T-helper 17 cell (primary cell): ENCODE measurements at regions not wholly inside any gene's neighbourhood (a gene's known extent, or its start where the extent isn't known, plus 50 kb on each side); places are given as distances from the start of the nearest gene placed in this dataset.

ENCODE experiments used
- ATAC-seq: fragments of 150-1000 bp; cut with Tn5 transposase; 2 replicates; pipeline ENCODE4 v1.10.0; 2021; ENCODE audit warnings: mild to moderate bottlenecking, moderate library complexity
- DNase-seq, 3 donors: peaks; one replicate each; pipeline versions ENCODE4 v3.0.0 to v3.0.0-alpha.2; 2020 to 2021
- H3K9me3 ChIP-seq: one replicate; pipeline ENCODE4 v1.7.0; 2013; ENCODE audit warnings: low read length, mild to moderate bottlenecking; ENCODE audit not compliant: control insufficient read depth, poor library complexity, severe bottlenecking
- H3K27ac Mint-ChIP-seq: one replicate; pipeline ENCODE4 v1.8.0; 2022; ENCODE audit warnings: mild to moderate bottlenecking, moderate library complexity, mixed read lengths
- H3K27me3 Mint-ChIP-seq: one replicate; pipeline ENCODE4 v1.8.0; 2022; ENCODE audit warnings: mixed read lengths
- H3K36me3 Mint-ChIP-seq: one replicate; pipeline ENCODE4 v1.8.0; 2022; ENCODE audit warnings: low read depth, mixed read lengths
- H3K4me1 Mint-ChIP-seq: one replicate; pipeline ENCODE4 v1.8.0; 2022; ENCODE audit warnings: mild to moderate bottlenecking, mixed read lengths
- H3K4me3 Mint-ChIP-seq: one replicate; pipeline ENCODE4 v1.8.0; 2022; ENCODE audit warnings: mild to moderate bottlenecking, moderate library complexity, mixed read lengths

DNA sequence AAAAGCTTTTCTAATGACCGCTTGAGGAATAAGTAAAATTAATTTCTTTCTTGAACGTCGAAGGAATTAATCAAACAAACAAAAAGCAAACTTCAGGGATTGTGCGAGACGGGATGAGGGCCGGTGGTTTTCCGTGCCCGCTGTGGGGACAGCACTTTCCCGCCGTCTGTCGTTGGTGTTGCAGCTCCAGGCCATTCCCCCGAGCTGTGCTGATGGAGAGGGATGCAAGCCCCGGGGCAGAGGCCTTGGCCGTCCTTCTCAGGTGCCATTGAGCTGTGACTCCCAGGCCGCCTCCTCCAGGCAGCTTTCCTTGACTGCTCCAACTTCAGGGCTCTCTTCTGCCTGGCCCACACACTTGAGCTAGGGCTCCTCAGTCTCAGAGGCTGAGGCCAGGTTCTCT is 109.0 kb upstream of the C14orf180 start:
- Mint-ChIP-seq H3K4me1 (no peaks in the 10 kb centered on the region), H3K27me3 (peaks cover 38% of the 10 kb centered on the region), H3K4me3 (no peak overlapping the region), H3K36me3 (peaks cover 5% of the 10 kb centered on the region), H3K27ac (no peak overlapping the region)
- no peak for ATAC-seq
- no peak for DNase-seq
- H3K9me3 ChIP-seq: no peaks in the 10 kb centered on the region

DNA sequence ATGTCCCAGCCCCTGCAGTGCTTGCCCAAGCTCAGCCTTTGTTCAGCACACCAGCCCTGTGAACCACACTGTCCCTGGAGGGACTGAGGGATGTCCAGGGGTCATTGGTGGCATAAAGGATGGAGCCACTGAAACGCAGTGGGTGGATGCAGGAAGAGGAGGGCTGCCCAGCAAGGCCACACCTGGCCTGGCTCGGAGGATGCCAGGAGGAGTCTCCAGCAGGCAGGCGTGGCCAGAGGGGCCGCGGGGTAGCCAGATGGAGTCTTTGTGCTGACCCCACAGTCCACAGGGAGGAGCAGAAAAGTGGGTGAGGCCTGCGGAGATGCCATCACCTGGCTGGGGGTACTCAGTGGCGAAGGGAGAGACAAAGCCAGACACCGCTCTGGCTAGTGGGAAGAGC is 108.5 kb upstream of the C14orf180 start:
- Mint-ChIP-seq H3K4me3 (no peak overlapping the region), H3K4me1 (no peaks in the 10 kb centered on the region), H3K27ac (no peak overlapping the region), H3K27me3 (peaks cover 33% of the 10 kb centered on the region), H3K36me3 (peaks cover 5% of the 10 kb centered on the region)
- no peak for ATAC-seq
- DNase-seq: no peak
- no peaks in the 10 kb centered on the region for H3K9me3 ChIP-seq

DNA sequence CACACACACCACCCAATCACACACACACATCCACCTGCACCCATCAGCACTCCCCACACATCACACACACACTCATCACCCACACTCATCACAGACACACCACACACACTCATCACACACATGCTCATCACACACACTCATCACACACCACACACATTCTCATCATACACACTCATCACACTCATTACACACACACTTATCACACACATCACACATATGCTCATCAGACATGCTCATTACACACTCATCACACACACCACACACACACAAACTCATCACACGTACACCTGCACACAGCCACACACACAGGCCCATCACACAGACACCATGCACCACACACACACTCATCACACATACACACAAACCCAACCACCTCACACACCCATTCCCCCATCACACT is 107.5 kb upstream of the C14orf180 start:
- H3K4me1 Mint-ChIP-seq: no peaks in the 10 kb centered on the region
- H3K9me3 ChIP-seq: no peaks in the 10 kb centered on the region
- H3K27ac Mint-ChIP-seq: no peak overlapping the region
- H3K36me3 Mint-ChIP-seq: peaks cover 5% of the 10 kb centered on the region
- ATAC-seq: no peak
- H3K4me3 Mint-ChIP-seq: no peak overlapping the region
- peaks cover 31% of the 10 kb centered on the region for H3K27me3 Mint-ChIP-seq
- DNase-seq: no peak

DNA sequence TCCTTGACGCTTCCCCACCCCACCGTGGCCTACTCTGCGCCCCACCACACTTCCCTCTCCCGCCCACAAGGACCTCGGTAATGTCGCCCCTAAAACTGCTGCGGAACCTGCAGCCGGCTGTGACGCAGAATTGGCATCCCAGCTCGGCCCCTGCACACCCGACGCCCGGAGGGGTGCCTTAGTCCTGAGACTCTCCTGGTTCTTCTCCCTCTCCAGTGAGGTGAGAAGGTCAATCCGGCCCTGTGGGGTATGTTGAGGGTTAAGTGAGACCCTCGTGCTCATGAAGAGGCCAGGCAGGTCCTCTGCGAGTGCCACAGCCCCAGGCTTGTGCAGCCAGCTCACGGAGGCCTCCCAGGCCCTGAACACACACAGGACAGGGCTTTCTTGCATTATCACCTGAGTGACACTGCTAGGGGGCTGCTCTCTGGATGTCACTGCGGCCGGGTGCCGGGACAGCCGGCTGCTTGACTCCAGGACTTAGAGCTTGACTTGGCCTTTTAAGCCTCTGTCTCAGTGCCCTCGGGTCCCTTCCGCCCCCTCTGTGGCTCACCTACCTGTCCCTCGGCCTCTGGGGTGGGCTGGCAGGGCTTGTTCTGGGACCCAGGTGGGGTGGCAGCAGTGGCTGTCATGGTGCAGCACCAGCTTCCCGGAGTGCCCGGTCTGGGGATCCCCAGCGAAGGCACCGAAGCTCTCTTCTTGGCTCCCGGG is 106.9 kb upstream of the C14orf180 start:
- H3K4me1 Mint-ChIP-seq: no peaks in the 10 kb centered on the region
- H3K4me3 Mint-ChIP-seq: no peak overlapping the region
- H3K27me3 Mint-ChIP-seq: peaks cover 31% of the 10 kb centered on the region
- H3K36me3 Mint-ChIP-seq: peaks cover 5% of the 10 kb centered on the region
- no peaks in the 10 kb centered on the region for H3K9me3 ChIP-seq
- DNase-seq (no peak), ATAC-seq (no peak)
- H3K27ac Mint-ChIP-seq: no peak overlapping the region

DNA sequence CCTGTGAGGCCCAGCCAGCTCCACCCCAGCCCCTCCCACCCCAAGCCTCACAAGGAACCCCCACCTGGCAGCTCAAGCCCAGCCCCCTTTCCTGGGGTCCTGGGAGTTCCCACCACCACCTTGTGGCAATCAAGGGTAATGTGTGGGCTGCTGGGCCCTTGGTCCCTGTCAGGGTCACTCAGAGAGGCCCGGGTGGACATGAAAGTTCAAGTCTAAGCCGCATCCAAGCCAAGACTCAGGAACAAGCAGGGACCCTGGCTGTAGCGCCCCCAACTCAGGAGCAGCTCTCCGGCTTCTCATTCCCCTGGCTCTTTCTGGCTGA is 106.4 kb upstream of the C14orf180 start:
- Mint-ChIP-seq H3K27ac (no peak overlapping the region), H3K4me3 (no peak overlapping the region), H3K36me3 (peaks cover 3% of the 10 kb centered on the region), H3K4me1 (no peaks in the 10 kb centered on the region), H3K27me3 (peaks cover 31% of the 10 kb centered on the region)
- DNase-seq (no peak), ATAC-seq (no peak)
- H3K9me3 ChIP-seq: no peaks in the 10 kb centered on the region

DNA sequence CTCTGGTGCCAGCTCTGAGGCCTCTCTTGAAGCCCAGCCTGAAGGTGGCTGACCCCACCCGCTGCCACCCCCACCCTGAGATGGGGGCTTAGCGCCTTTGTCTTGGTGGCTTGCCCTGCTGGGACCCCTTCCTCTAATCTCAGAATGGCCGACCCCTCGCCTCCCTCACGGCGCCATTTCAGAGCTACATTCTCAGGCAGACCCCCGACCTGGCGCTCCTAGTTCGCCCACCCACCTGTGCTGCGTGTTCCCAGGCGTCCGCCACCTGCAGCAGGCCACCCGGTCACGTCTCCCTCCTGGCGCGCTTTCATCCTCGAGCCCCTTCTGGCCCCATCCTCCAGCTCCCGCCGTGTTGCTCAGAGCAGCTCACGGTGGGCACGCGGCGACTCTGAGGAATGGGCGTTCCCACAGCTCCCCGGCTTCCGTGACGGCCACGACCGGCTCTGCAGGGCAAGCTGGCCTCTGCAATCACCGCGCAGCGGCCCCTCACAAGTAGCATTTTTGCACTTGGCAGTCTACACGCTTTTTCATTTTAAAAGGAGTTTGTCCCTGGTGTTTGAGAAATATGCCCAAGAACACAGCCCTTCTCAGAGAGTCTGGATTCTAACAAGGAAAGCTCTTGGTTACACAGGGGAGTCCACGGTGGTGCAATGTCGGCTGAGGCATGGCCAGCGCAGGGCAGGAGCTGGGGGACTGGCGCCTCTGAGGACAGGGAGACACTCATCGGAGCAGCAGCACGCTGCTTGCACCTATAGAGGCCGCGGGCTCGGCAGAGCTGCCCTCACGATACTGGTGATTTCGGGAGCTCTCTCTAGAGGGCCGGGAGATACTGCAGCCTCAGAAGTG is 105.7 kb upstream of the C14orf180 start:
- no peak for DNase-seq
- Mint-ChIP-seq H3K36me3 (peaks cover 3% of the 10 kb centered on the region), H3K4me1 (no peaks in the 10 kb centered on the region), H3K4me3 (no peak overlapping the region), H3K27me3 (peaks cover 27% of the 10 kb centered on the region), H3K27ac (no peak overlapping the region)
- H3K9me3 ChIP-seq: no peaks in the 10 kb centered on the region
- ATAC-seq: no peak

DNA sequence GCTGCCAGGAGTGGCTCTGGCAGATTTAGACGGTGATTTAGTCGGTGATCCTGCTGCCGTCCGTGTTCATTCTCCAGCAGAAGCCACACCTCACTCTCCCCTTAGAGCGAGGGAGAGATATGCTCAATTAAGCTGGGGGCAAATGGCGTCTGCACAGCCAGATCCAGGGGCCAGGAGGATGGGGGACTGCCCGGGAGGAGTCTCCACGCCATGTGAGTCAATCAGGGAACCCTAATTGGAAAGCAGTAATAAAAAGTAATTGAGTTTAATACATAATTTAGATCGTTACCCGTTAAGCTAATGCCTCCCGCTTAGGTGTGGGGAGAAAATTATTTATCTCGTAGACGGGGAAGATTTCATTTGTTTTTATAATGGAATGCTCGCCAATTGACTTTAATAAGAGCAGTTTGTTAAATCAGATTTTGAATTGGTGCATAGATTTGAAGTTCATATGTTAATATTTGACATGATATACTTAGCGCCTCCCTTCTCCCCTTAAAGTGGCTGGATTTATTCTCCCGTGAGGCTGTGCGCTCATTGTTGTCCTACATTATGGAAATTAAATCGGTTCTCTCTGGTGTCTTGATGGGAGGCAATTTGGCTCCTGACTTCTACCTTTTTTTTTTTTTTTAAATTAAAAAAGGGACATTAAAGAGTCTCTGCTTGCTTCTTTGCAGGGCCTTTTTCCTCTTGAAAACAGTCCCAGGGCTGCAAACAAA is 104.9 kb upstream of the C14orf180 start:
- Mint-ChIP-seq H3K27ac (no peak overlapping the region), H3K36me3 (peaks cover 5% of the 10 kb centered on the region), H3K4me3 (no peak overlapping the region), H3K4me1 (no peaks in the 10 kb centered on the region), H3K27me3 (peaks cover 29% of the 10 kb centered on the region)
- no peaks in the 10 kb centered on the region for H3K9me3 ChIP-seq
- ATAC-seq (no peak), DNase-seq (no peak)

DNA sequence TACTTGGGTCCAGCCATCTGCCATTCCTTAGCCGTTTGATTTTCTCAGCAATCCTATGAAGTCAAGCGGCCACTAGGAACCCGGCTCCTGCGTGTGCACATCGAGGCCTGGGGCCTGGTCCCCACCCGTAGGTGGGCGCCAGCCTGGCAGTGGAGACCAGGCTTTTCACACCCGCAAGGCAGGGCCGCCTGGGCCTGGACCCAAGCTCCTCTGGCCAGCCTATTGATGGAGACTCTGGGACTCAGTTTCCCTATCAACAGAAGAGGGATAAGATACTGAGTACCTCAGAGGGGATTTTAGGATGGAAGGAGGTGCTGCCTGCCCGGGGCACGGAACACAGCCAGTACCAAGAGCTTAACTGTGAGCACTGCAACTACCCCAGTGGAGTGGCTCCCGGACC is 104.3 kb upstream of the C14orf180 start:
- peaks cover 5% of the 10 kb centered on the region for H3K36me3 Mint-ChIP-seq
- peaks cover 26% of the 10 kb centered on the region for H3K27me3 Mint-ChIP-seq
- H3K4me1 Mint-ChIP-seq: no peaks in the 10 kb centered on the region
- no peak overlapping the region for H3K27ac Mint-ChIP-seq
- no peak for ATAC-seq
- no peak for DNase-seq
- no peaks in the 10 kb centered on the region for H3K9me3 ChIP-seq
- no peak overlapping the region for H3K4me3 Mint-ChIP-seq

DNA sequence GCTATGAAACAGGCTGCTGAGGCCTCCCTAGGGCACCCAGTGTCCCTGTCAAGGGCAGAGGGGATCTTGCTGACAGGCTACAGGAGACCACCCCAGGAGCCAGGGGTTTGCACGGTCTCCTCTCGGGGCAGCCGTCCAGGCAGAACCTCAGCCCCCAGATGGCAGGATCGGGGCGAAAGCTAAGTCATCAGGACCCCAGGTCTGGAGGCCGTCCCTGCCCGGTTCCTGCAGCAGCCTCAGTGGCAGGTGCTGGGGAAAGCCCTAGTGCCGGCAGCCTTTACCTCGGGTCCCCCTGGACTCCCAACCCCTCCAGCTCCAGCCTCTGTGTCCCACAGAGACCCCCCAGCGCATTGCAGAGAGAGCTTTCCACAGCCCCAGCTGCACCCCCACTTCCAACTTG is 103.8 kb upstream of the C14orf180 start:
- ATAC-seq: no peak
- no peaks in the 10 kb centered on the region for H3K4me1 Mint-ChIP-seq
- H3K36me3 Mint-ChIP-seq: peaks cover 5% of the 10 kb centered on the region
- peaks cover 26% of the 10 kb centered on the region for H3K27me3 Mint-ChIP-seq
- no peak overlapping the region for H3K4me3 Mint-ChIP-seq
- no peaks in the 10 kb centered on the region for H3K9me3 ChIP-seq
- no peak for DNase-seq
- no peak overlapping the region for H3K27ac Mint-ChIP-seq

DNA sequence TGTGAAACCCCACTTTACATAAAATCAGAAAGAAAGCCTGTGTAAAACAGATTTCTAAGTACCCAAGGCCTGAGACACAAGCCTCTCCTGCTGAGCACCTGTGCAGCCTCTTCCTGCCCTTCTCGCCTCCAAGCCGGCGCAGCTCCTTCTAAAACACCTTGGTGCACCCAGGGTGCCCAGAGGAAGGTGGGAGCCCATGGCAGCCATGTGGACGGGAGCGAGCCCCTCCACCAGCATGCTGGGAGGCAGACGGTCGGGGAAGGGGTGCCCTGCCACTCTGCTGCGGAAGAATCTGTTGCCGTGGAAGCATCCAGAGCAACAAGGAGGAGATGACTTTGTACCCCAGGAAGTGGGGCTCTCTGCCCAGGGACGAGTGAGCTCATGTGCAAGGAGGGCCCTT is 103.1 kb upstream of the C14orf180 start:
- no peaks in the 10 kb centered on the region for H3K9me3 ChIP-seq
- Mint-ChIP-seq H3K27me3 (peaks cover 26% of the 10 kb centered on the region), H3K4me3 (no peak overlapping the region), H3K4me1 (no peaks in the 10 kb centered on the region), H3K36me3 (peaks cover 5% of the 10 kb centered on the region), H3K27ac (no peak overlapping the region)
- no peak for ATAC-seq
- no peak for DNase-seq

DNA sequence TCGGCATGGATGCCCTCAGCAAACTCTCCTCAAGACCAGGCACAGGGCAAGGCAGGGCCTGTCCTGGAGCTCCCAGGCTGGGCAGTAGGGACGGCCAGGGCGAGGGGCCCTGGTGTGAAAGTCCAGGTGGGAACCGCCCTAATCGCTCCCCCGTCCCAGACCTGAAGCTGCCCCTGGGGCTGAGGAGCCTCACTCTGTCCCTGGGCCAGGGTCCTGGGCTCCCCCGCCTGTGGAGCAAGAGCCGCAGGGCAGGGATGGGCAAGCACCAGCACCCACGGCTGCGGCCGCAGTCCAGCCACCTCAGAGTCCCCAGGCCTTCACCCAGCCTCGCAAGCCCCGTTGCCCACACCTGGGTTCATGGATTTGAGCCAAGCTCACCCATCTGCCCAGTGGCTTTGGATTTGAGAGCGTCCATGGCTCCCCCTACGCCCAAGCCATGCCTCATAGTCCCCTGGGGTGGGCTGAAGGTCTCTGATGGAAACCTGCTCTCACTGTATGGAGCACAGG is 102.4 kb upstream of the C14orf180 start:
- DNase-seq (no peak), ATAC-seq (no peak)
- no peaks in the 10 kb centered on the region for H3K9me3 ChIP-seq
- Mint-ChIP-seq H3K4me1 (no peaks in the 10 kb centered on the region), H3K4me3 (no peak overlapping the region), H3K27ac (no peak overlapping the region), H3K27me3 (peaks cover 26% of the 10 kb centered on the region), H3K36me3 (peaks cover 2% of the 10 kb centered on the region)

DNA sequence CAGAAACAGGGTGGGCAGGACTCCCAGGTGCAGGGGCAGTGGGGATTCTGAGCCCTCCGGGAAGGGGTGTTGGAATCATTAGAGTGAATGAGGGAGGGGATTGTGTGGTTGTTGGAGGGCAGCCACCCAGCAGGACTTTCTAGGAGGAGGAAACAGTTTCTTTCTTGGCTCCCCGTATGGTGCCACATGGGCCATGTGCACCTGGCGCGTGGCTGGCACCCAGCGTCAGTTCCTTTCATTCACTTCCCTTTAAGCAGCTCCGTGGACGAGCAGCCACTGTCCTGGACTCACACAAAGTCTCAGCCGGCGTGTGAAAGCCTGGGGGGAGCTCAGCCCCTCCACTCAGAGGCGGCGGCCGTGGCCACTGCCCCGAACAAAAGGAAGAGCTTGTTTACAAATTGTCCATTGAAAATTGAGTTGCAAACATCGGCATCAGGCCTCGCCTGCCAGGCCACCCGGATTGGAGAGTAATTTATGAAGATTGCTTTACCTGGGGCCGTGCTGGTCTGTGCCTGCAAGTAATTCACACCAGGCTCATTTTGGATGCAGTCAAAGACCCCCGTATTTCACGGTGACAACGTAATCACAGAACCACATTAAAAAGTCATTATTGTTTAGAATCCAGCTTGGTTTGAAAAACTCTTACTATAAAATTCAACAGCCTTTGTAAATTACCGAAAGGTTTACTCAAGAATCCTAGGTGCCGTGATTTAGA is 101.7 kb upstream of the C14orf180 start:
- no peak for ATAC-seq
- DNase-seq: no peak
- Mint-ChIP-seq H3K27ac (no peak overlapping the region), H3K36me3 (peaks cover 2% of the 10 kb centered on the region), H3K27me3 (peaks cover 26% of the 10 kb centered on the region), H3K4me3 (no peak overlapping the region), H3K4me1 (no peaks in the 10 kb centered on the region)
- H3K9me3 ChIP-seq: peaks cover 2% of the 10 kb centered on the region

DNA sequence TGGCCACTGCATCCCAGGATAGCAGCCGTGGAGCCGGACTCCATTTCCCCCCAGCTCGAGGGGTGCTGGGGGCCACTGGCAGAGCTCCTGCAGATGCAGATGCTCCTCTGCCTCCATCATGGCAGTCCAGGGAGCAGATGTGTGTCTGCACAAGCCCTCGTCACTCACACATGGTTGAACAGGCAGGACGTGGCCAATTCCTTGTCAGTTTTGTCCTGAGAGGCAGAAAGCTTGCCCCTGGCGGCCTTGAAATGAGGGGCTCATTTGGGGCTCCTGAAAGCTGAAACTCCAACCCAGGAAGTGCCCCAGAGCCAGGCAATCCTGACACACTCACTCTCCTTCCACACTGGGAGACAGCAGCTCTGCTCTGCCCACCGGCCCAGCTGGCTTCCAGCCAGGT is 100.9 kb upstream of the C14orf180 start:
- ATAC-seq (no peak), DNase-seq (no peak)
- H3K27me3 Mint-ChIP-seq: peaks cover 25% of the 10 kb centered on the region
- H3K4me1 Mint-ChIP-seq: no peaks in the 10 kb centered on the region
- no peak overlapping the region for H3K4me3 Mint-ChIP-seq
- peaks cover 2% of the 10 kb centered on the region for H3K36me3 Mint-ChIP-seq
- H3K27ac Mint-ChIP-seq: no peak overlapping the region
- peaks cover 4% of the 10 kb centered on the region for H3K9me3 ChIP-seq
